BLaER1 treated with 17β-estradiol and CSF1 and Interleukin-3, amounts not matched to agents 10 nM and 100 nM (cell line): ENCODE measurements at regions not wholly inside any gene's neighbourhood (a gene's known extent, or its start where the extent isn't known, plus 50 kb on each side); places are given as distances from the start of the nearest gene placed in this dataset.
A peak's percentile ranks its signal among the peaks of the same experiment; 100 is the strongest.

Source experiments
- H3K27ac ChIP-seq, 11 experiments: shearing (Covaris generic); formaldehyde crosslinking; 2 replicates each; pipeline ENCODE4 v1.8.1; 2022
- H3K27me3 ChIP-seq, 11 experiments: shearing (Covaris generic); formaldehyde crosslinking; 2 replicates each; pipeline ENCODE4 v1.8.1; 2022
- H3K36me3 ChIP-seq, 11 experiments: shearing (Covaris generic); formaldehyde crosslinking; 2 replicates each; pipeline ENCODE4 v1.8.1; 2022
- H3K4me1 ChIP-seq, 10 experiments: shearing (Covaris generic); formaldehyde crosslinking; 2 replicates each; pipeline ENCODE4 v1.8.1; 2022
- H3K4me2 ChIP-seq, 11 experiments: shearing (Covaris generic); formaldehyde crosslinking; 2 replicates each; pipeline ENCODE4 v1.8.1; 2022
- H3K4me3 ChIP-seq, 10 experiments: shearing (Covaris generic); formaldehyde crosslinking; 2 replicates each; pipeline ENCODE4 v1.8.1; 2022
- H3K9ac ChIP-seq, 11 experiments: shearing (Covaris generic); formaldehyde crosslinking; 2 replicates each; pipeline ENCODE4 v1.8.1; 2022
- H3K9me3 ChIP-seq, 11 experiments: shearing (Covaris generic); formaldehyde crosslinking; replicated peaks in 1 of 11; 2 replicates each; pipeline ENCODE4 v1.8.1; 2022
- H4K20me1 ChIP-seq, 11 experiments: shearing (Covaris generic); formaldehyde crosslinking; 2 replicates each; pipeline ENCODE4 v1.8.1; 2022
- Cebpa-rat ChIP-seq, 11 experiments: shearing (Covaris generic); IDR thresholded peaks; 2 replicates each; pipeline ENCODE4 v1.8.1; 2022

DNA sequence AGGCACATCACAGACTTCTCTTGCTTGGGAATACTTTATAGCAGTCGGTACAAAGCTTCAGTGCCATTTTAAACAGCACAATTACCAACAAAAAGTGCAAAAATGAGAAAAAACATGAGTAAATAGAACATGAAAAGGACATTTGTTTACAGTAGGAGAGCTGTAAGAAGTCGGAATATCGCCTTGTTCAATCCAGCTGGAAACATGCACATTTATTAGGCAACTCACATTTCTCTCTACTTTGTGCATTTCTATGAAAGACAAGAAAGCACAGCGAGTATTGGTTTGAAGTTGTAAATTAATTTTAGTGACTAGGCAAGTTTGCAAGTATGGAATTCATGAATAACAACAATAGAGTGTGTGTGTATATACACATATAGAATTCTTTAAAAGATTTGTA is 484.7 kb downstream of the DACH1 start:
- Histone ChIP-seq H3K27me3 (no peaks in the 10 kb centered on the region), H3K4me1 (peaks cover 0 to 21% (median 0%) of the 10 kb centered on the region in 10 experiments; a peak in 3 of 20 replicates), H3K27ac (no peak overlapping the region), H3K4me3 (no peak overlapping the region), H4K20me1 (no peaks in the 10 kb centered on the region), H3K9me3 (0 out of 22 replicates have a peak, but pooled peaks cover 0 to 5% (median 0%) of the 10 kb centered on the region in 11 experiments), H3K4me2 (no peak overlapping the region), H3K36me3 (no peaks in the 10 kb centered on the region), H3K9ac (no peak overlapping the region)
- no peak for TF ChIP-seq Cebpa-rat (IDR thresholded peaks at IDR 0.05)

GRCh38 chr13:71380191-71380590 is 486.8 kb downstream of the DACH1 start:
- Histone ChIP-seq H3K36me3 (no peaks in the 10 kb centered on the region), H4K20me1 (no peaks in the 10 kb centered on the region), H3K4me2 (peak overlapping the region in 1 of 11 experiments; percentile 77; a peak in 1 of 22 replicates), H3K27ac (no peak overlapping the region), H3K4me1 (peaks cover 0 to 21% (median 0%) of the 10 kb centered on the region in 10 experiments; a peak in 3 of 20 replicates), H3K9ac (no peak overlapping the region), H3K4me3 (no peak overlapping the region), H3K9me3 (0 out of 22 replicates have a peak, but pooled peaks cover 0 to 5% (median 0%) of the 10 kb centered on the region in 11 experiments), H3K27me3 (no peaks in the 10 kb centered on the region)
- no peak for TF ChIP-seq Cebpa-rat (IDR thresholded peaks at IDR 0.05)

GRCh38 chr13:71378961-71379905 is 487.8 kb downstream of the DACH1 start:
- H3K4me3 ChIP-seq = peak overlapping the region in 4 of 10 experiments; percentile 13 to 38 (median 34); a peak in 6 of 20 replicates
- H3K9ac ChIP-seq = peak overlapping the region in 6 of 11 experiments; percentile 35 to 60 (median 50); a peak in 5 of 22 replicates
- TF ChIP-seq Cebpa-rat (IDR thresholded peaks at IDR 0.05) = no peak
- H3K27me3 ChIP-seq = no peaks in the 10 kb centered on the region
- no peaks in the 10 kb centered on the region for H3K36me3 ChIP-seq
- H3K4me2 ChIP-seq = peak overlapping the region in 10 of 11 experiments; percentile 19 to 77 (median 36); a peak in 14 of 22 replicates
- H4K20me1 ChIP-seq = no peaks in the 10 kb centered on the region
- H3K9me3 ChIP-seq = 0 out of 22 replicates have a peak, but pooled peaks cover 0 to 5% (median 0%) of the 10 kb centered on the region in 11 experiments
- peak overlapping the region in 8 of 11 experiments; percentile 37 to 63 (median 50); a peak in 12 of 22 replicates for H3K27ac ChIP-seq
- peaks cover 0 to 21% (median 0%) of the 10 kb centered on the region in 10 experiments; a peak in 3 of 20 replicates for H3K4me1 ChIP-seq

GRCh38 chr13:71374471-71375049 is 492.4 kb downstream of the DACH1 start:
- no peaks in the 10 kb centered on the region for H3K36me3 ChIP-seq
- no peak overlapping the region for H3K4me3 ChIP-seq
- H3K27ac ChIP-seq = no peak overlapping the region
- peaks cover 0 to 15% (median 0%) of the 10 kb centered on the region in 10 experiments; a peak in 3 of 20 replicates for H3K4me1 ChIP-seq
- no peaks in the 10 kb centered on the region for H3K9me3 ChIP-seq
- TF ChIP-seq Cebpa-rat (IDR thresholded peaks at IDR 0.05) = no peak
- no peak overlapping the region for H3K4me2 ChIP-seq
- H4K20me1 ChIP-seq = no peaks in the 10 kb centered on the region
- H3K9ac ChIP-seq = no peak overlapping the region
- H3K27me3 ChIP-seq = no peaks in the 10 kb centered on the region

- Histone ChIP-seq H3K4me3 (no peak overlapping the region), H3K36me3 (no peaks in the 10 kb centered on the region), H3K27ac (no peak overlapping the region), H3K27me3 (no peaks in the 10 kb centered on the region), H4K20me1 (no peaks in the 10 kb centered on the region), H3K4me2 (no peak overlapping the region), H3K4me1 (no peaks in the 10 kb centered on the region), H3K9ac (no peak overlapping the region), H3K9me3 (no peaks in the 10 kb centered on the region)
- no peak for TF ChIP-seq Cebpa-rat (IDR thresholded peaks at IDR 0.05)
Observed at GRCh38 chr13:71368336-71368735, 498.7 kb downstream of the DACH1 start.

DNA sequence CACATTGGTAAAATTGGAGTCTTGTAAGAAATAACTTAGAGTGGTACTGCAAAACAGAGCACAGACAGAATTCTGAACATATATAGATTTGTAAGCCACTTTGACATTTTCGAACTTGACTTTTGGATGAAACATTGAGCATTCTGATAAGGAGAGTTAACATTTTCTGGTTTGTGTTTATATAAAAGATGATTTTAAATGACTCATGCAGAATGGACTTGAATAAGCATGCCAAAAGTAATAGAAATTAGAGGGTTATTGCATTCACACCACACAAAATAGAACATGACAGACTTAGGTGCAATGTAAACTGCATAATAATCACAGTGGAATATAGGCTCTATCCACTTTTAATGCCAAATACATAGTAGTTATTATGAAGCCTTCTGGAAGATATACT is 507.0 kb downstream of the DACH1 start:
- no peaks in the 10 kb centered on the region for H3K27me3 ChIP-seq
- no peak overlapping the region for H3K9ac ChIP-seq
- H3K36me3 ChIP-seq = no peaks in the 10 kb centered on the region
- H3K4me1 ChIP-seq = no peaks in the 10 kb centered on the region
- no peak overlapping the region for H3K27ac ChIP-seq
- H3K4me2 ChIP-seq = no peak overlapping the region
- H3K4me3 ChIP-seq = no peak overlapping the region
- H3K9me3 ChIP-seq = no peaks in the 10 kb centered on the region
- TF ChIP-seq Cebpa-rat (IDR thresholded peaks at IDR 0.05) = no peak
- no peaks in the 10 kb centered on the region for H4K20me1 ChIP-seq

- H3K9ac ChIP-seq = no peak overlapping the region
- H4K20me1 ChIP-seq = no peaks in the 10 kb centered on the region
- no peak overlapping the region for H3K27ac ChIP-seq
- no peaks in the 10 kb centered on the region for H3K9me3 ChIP-seq
- no peak overlapping the region for H3K4me2 ChIP-seq
- no peak overlapping the region for H3K4me3 ChIP-seq
- H3K4me1 ChIP-seq = no peaks in the 10 kb centered on the region
- H3K27me3 ChIP-seq = no peaks in the 10 kb centered on the region
- TF ChIP-seq Cebpa-rat (IDR thresholded peaks at IDR 0.05) = no peak
- H3K36me3 ChIP-seq = no peaks in the 10 kb centered on the region
Observed at GRCh38 chr13:71359641-71360040, 507.4 kb downstream of the DACH1 start.

DNA sequence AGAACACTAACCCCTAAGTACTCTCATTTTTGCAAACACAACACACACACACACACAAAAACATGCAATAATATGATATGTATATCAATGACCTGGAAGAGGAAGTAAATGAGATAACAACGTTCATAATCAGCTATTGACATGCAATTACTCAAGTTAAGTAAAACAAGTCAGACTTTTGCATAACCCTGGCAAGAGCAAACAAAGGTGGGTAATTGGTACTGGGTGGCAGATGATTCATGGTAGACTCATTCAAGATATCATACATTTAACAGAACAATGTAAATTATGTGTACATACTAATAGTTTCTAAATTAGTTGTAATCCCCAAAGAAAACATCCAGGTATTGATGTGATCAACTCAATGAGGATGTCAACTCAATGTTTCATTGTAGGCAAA is 508.8 kb downstream of the DACH1 start:
- H3K27ac ChIP-seq = no peak overlapping the region
- H4K20me1 ChIP-seq = no peaks in the 10 kb centered on the region
- H3K4me2 ChIP-seq = no peak overlapping the region
- no peak overlapping the region for H3K4me3 ChIP-seq
- no peaks in the 10 kb centered on the region for H3K36me3 ChIP-seq
- no peaks in the 10 kb centered on the region for H3K4me1 ChIP-seq
- H3K9me3 ChIP-seq = no peaks in the 10 kb centered on the region
- no peak for TF ChIP-seq Cebpa-rat (IDR thresholded peaks at IDR 0.05)
- no peaks in the 10 kb centered on the region for H3K27me3 ChIP-seq
- H3K9ac ChIP-seq = no peak overlapping the region

GRCh38 chr13:71355010-71355409 is 512.0 kb downstream of the DACH1 start:
- Histone ChIP-seq H3K27ac (no peak overlapping the region), H3K9me3 (no peaks in the 10 kb centered on the region), H3K4me3 (no peak overlapping the region), H3K27me3 (no peaks in the 10 kb centered on the region), H3K9ac (no peak overlapping the region), H3K36me3 (no peaks in the 10 kb centered on the region), H3K4me2 (no peak overlapping the region), H4K20me1 (no peaks in the 10 kb centered on the region), H3K4me1 (no peaks in the 10 kb centered on the region)
- TF ChIP-seq Cebpa-rat (IDR thresholded peaks at IDR 0.05) = no peak
